ENCODE measurements at regions not wholly inside any gene's neighbourhood (a gene's known extent, or its start where the extent isn't known, plus 50 kb on each side); places are given as distances from the start of the nearest gene placed in this dataset.

GRCh38 chr21:18907076-18907475 is 503.5 kb upstream of the TMPRSS15 start:
- Mint-ChIP-seq H3K9me3 (peaks cover 17% of the 10 kb centered on the region), H3K27me3 (ENCODE audit: low read depth) (no peaks in the 10 kb centered on the region)

GRCh38 chr21:18908641-18909040 is 505.1 kb upstream of the TMPRSS15 start:
- Mint-ChIP-seq H3K9me3 (peaks cover 23% of the 10 kb centered on the region), H3K27ac (no peak overlapping the region), H3K36me3 (peaks cover 8% of the 10 kb centered on the region), H3K27me3 (ENCODE audit: low read depth) (no peaks in the 10 kb centered on the region), H3K4me1 (no peaks in the 10 kb centered on the region), H3K4me3 (no peak overlapping the region)
- no peak for TF ChIP-seq CTCF (IDR thresholded peaks at IDR 0.05; ENCODE audit: unreplicated experiment)
- DNase-seq (ENCODE audit: low spot score in 2 of 2, unreplicated experiment in 2 of 2), result no peak

More at GRCh38 chr21:18907076-18907475, 503.5 kb upstream of the TMPRSS15 start:
- H3K4me1 Mint-ChIP-seq, result no peaks in the 10 kb centered on the region
- no peak overlapping the region for H3K27ac Mint-ChIP-seq
- DNase-seq (ENCODE audit: low spot score in 2 of 2, unreplicated experiment in 2 of 2), result no peak
- H3K36me3 Mint-ChIP-seq, result peaks cover 6% of the 10 kb centered on the region
- no peak for TF ChIP-seq CTCF (IDR thresholded peaks at IDR 0.05; ENCODE audit: unreplicated experiment)
- H3K4me3 Mint-ChIP-seq, result no peak overlapping the region

GRCh38 chr21:18913914-18914313 is 510.3 kb upstream of the TMPRSS15 start:
- no peak for DNase-seq (ENCODE audit: low spot score in 2 of 2, unreplicated experiment in 2 of 2)

GRCh38 chr21:18914570-18914969 is 511.0 kb upstream of the TMPRSS15 start:
- no peak for TF ChIP-seq CTCF (IDR thresholded peaks at IDR 0.05; ENCODE audit: unreplicated experiment)
- H3K27me3 Mint-ChIP-seq (ENCODE audit: low read depth), result no peaks in the 10 kb centered on the region
- H3K9me3 Mint-ChIP-seq, result peaks cover 23% of the 10 kb centered on the region

More at GRCh38 chr21:18913914-18914313, 510.3 kb upstream of the TMPRSS15 start:
- TF ChIP-seq CTCF (IDR thresholded peaks at IDR 0.05; ENCODE audit: unreplicated experiment), result no peak
- Mint-ChIP-seq H3K27me3 (ENCODE audit: low read depth) (no peaks in the 10 kb centered on the region), H3K36me3 (peaks cover 8% of the 10 kb centered on the region), H3K27ac (no peak overlapping the region), H3K4me3 (no peak overlapping the region), H3K9me3 (peaks cover 23% of the 10 kb centered on the region), H3K4me1 (peaks cover 22% of the 10 kb centered on the region)

GRCh38 chr21:18917622-18918021 is 514.0 kb upstream of the TMPRSS15 start:
- H3K27me3 Mint-ChIP-seq (ENCODE audit: low read depth), result no peaks in the 10 kb centered on the region
- DNase-seq (ENCODE audit: low spot score in 2 of 2, unreplicated experiment in 2 of 2), result peak in 1 of 2 experiments; percentile 40
- peaks cover 6% of the 10 kb centered on the region for H3K9me3 Mint-ChIP-seq
- no peak overlapping the region for H3K4me3 Mint-ChIP-seq
- peaks cover 2% of the 10 kb centered on the region for H3K36me3 Mint-ChIP-seq
- peak overlapping the region; percentile 36 for H3K27ac Mint-ChIP-seq
- TF ChIP-seq CTCF (IDR thresholded peaks at IDR 0.05; ENCODE audit: unreplicated experiment), result no peak
- peaks cover 30% of the 10 kb centered on the region for H3K4me1 Mint-ChIP-seq

More at GRCh38 chr21:18914570-18914969, 511.0 kb upstream of the TMPRSS15 start:
- H3K27ac Mint-ChIP-seq, result no peak overlapping the region
- no peak overlapping the region for H3K4me3 Mint-ChIP-seq
- H3K36me3 Mint-ChIP-seq, result peaks cover 8% of the 10 kb centered on the region
- H3K4me1 Mint-ChIP-seq, result peaks cover 22% of the 10 kb centered on the region
- no peak for DNase-seq (ENCODE audit: low spot score in 2 of 2, unreplicated experiment in 2 of 2)

GRCh38 chr21:18931237-18931636 is 527.7 kb upstream of the TMPRSS15 start:
- Mint-ChIP-seq H3K4me1 (peaks cover under 1% of the 10 kb centered on the region), H3K9me3 (no peaks in the 10 kb centered on the region), H3K27me3 (ENCODE audit: low read depth) (no peaks in the 10 kb centered on the region), H3K27ac (no peak overlapping the region), H3K36me3 (no peaks in the 10 kb centered on the region), H3K4me3 (no peak overlapping the region)
- TF ChIP-seq CTCF (IDR thresholded peaks at IDR 0.05; ENCODE audit: unreplicated experiment), result no peak
- DNase-seq (ENCODE audit: low spot score in 2 of 2, unreplicated experiment in 2 of 2), result no peak

Data from mesothelial cell of epicardium (in vitro differentiated cells).